ENCODE measurements at regions not wholly inside any gene's neighbourhood (a gene's known extent, or its start where the extent isn't known, plus 50 kb on each side); places are given as distances from the start of the nearest gene placed in this dataset.
"Not testable (repeated sequence)": the region's sequence is repeated elsewhere in the genome, so short reads cannot be mapped to it uniquely, and the experiment has no call there.

DNA sequence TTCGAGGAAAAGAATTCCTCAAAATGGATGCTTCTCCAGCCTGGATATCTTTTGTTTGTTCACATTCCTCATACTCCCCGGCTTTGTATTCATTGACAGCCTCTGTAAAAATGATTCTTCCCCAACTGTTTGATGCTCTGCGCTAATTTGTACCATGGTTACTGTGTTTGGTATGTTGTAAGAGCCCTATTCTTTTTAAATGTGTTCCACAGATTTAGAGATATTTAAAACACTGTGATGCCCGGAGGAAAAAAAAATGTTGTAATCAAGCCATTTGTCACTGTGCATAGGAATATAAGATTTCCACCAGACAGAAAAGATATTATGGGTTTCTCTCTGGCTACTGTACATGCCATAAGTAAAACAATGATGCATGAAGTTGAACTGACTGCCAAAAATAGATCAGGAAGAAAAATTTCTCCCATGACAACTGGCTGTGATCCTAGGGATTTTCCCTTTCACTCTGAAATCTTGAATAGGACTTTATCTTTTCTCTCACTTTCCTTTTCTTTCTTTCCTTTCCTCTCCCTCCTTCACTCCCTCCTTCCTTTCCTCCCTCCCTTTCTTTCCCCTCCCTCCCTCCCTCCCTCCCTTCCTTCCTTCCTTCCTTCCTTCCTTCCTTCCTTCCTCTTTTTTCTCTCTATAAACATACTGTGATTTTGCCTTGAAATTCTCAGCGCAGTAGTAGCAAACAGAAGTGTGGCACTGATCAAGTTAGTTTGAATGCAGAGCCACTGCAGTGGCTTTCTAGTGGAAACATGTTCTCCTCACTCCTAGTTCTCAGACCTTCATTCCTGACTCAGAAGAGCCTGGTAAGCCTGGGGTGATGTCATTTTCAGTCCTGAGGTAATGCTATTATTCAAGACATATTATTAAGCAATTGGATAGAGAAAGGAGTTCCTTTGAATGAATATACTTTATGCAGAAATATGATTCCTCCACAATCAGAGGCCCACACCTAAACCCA, 254.9 kb upstream of the TBL1XR1 start:
- H3K27ac ChIP-seq (ENCODE audit: low read depth, low read length) = no peak overlapping the region
- DNase-seq = no peak
- no peaks in the 10 kb centered on the region for H3K9me3 ChIP-seq (ENCODE audit: low read length)
- Mint-ChIP-seq H3K4me3 (no peak overlapping the region), H3K27ac (no peak overlapping the region), H3K4me1 (peaks cover 22 to 32% (median 29%) of the 10 kb centered on the region in 3 donors), H3K9me3 (no peaks in the 10 kb centered on the region), H3K27me3 (peaks cover 0 to 1% of the 10 kb centered on the region in 2 donors), H3K36me3 (no peaks in the 10 kb centered on the region)
- H3K4me3 ChIP-seq (ENCODE audit: low read length) = no peak overlapping the region
- H3K36me3 ChIP-seq (ENCODE audit: insufficient read depth, low read length) = no peaks in the 10 kb centered on the region
- ChIA-PET CTCF (no interaction called here), POLR2A (no interaction called here)
- H3K27me3 ChIP-seq (ENCODE audit: insufficient read depth, low read length, poor library complexity, severe bottlenecking) = no peaks in the 10 kb centered on the region
- peaks cover 22% of the 10 kb centered on the region for H3K4me1 ChIP-seq (ENCODE audit: insufficient read depth, low read length)

DNA sequence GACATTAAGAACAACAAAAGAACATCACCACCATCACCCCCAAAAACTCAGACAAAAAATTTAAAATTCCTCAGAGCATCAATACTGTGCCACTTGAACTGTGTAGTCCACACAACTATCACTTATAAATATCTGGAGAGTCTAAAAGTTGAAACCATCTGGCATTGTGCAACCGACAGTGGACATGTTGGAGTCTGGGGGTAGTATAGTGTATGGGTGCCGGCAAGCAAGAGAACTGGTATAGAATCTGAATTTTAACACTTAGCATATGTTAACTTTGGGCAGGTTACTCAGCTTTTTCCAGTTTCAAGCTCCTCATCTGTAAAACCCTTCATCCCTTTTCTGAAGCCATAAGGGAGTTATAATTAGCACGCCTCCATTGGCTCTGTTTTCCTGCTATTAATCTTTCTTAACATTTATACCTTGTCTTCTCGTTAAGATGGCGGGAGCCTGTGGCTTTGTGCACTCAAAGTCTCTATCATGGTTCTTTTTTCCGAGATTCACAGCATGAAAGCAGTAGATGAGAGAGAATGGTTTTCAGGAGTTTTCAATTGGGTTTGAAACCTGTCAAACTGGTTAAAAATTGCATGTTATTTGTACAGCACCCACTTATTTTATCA, 255.7 kb upstream of the TBL1XR1 start:
- H3K36me3 Mint-ChIP-seq = no peaks in the 10 kb centered on the region
- no peak overlapping the region for H3K4me3 Mint-ChIP-seq
- peaks cover 0 to 1% of the 10 kb centered on the region in 2 donors for H3K27me3 Mint-ChIP-seq
- ChIA-PET POLR2A (no interaction called here), CTCF (no interaction called here)
- no peak overlapping the region for H3K27ac ChIP-seq (ENCODE audit: low read depth, low read length)
- no peak for DNase-seq
- no peaks in the 10 kb centered on the region for H3K9me3 ChIP-seq (ENCODE audit: low read length)
- no peak overlapping the region for H3K27ac Mint-ChIP-seq
- no peak overlapping the region for H3K4me3 ChIP-seq (ENCODE audit: low read length)
- H3K4me1 ChIP-seq (ENCODE audit: insufficient read depth, low read length) = peaks cover 22% of the 10 kb centered on the region
- no peaks in the 10 kb centered on the region for H3K9me3 Mint-ChIP-seq
- no peaks in the 10 kb centered on the region for H3K27me3 ChIP-seq (ENCODE audit: insufficient read depth, low read length, poor library complexity, severe bottlenecking)
- H3K4me1 Mint-ChIP-seq = peaks cover 19 to 25% (median 24%) of the 10 kb centered on the region in 3 donors
- H3K36me3 ChIP-seq (ENCODE audit: insufficient read depth, low read length) = no peaks in the 10 kb centered on the region

- no peak for DNase-seq
- H3K4me3 ChIP-seq (ENCODE audit: low read length) = no peak overlapping the region
- no peak overlapping the region for H3K4me3 Mint-ChIP-seq
- H3K27ac Mint-ChIP-seq = no peak overlapping the region
- no peaks in the 10 kb centered on the region for H3K27me3 ChIP-seq (ENCODE audit: insufficient read depth, low read length, poor library complexity, severe bottlenecking)
- ChIA-PET POLR2A (no interaction called here), CTCF (no interaction called here)
- H3K4me1 ChIP-seq (ENCODE audit: insufficient read depth, low read length) = peaks cover 20% of the 10 kb centered on the region
- no peaks in the 10 kb centered on the region for H3K36me3 Mint-ChIP-seq
- H3K27me3 Mint-ChIP-seq = peaks cover 0 to 1% of the 10 kb centered on the region in 2 donors
- no peak overlapping the region for H3K27ac ChIP-seq (ENCODE audit: low read depth, low read length)
- no peaks in the 10 kb centered on the region for H3K9me3 Mint-ChIP-seq
- H3K4me1 Mint-ChIP-seq = peaks cover 14 to 20% (median 19%) of the 10 kb centered on the region in 3 donors
- H3K9me3 ChIP-seq (ENCODE audit: low read length) = no peaks in the 10 kb centered on the region
- H3K36me3 ChIP-seq (ENCODE audit: insufficient read depth, low read length) = no peaks in the 10 kb centered on the region
Measured at GRCh38 chr3:177453451-177453844, 256.2 kb upstream of the TBL1XR1 start.

DNA sequence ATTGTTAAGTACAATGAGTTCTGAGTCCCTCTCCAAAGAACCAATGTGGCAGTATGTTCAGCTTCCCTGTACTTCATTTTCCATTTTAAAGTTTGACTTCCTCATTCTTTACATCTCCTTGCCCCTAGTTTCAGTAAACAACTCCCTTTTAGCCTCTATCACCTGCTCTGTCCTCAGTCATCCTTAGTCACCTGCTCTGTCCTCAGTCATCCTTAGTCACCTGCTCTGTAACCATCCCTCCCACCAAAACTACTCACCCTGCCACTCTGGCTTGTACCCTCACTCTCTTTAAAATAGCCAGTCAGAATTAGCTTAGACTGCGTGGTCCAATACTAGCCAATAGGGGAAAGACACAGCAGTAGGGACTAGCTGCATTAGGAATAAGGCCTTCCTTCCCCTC, 259.9 kb upstream of the TBL1XR1 start:
- DNase-seq; H3K9me3 Mint-ChIP-seq; H3K27ac Mint-ChIP-seq; H3K4me1 Mint-ChIP-seq; POLR2A ChIA-PET; H3K27me3 ChIP-seq (ENCODE audit: insufficient read depth, low read length, poor library complexity, severe bottlenecking); H3K9me3 ChIP-seq (ENCODE audit: low read length); H3K27me3 Mint-ChIP-seq; H3K4me3 Mint-ChIP-seq; H3K4me3 ChIP-seq (ENCODE audit: low read length); H3K27ac ChIP-seq (ENCODE audit: low read depth, low read length); H3K4me1 ChIP-seq (ENCODE audit: insufficient read depth, low read length); H3K36me3 ChIP-seq (ENCODE audit: insufficient read depth, low read length); H3K36me3 Mint-ChIP-seq: not testable (repeated sequence)
- CTCF ChIA-PET = interaction anchor here (0.9 kb wide), 1 partner anchor 10 kb away, joined by 3 read pairs; no protein-coding TSS in a partner anchor

DNA sequence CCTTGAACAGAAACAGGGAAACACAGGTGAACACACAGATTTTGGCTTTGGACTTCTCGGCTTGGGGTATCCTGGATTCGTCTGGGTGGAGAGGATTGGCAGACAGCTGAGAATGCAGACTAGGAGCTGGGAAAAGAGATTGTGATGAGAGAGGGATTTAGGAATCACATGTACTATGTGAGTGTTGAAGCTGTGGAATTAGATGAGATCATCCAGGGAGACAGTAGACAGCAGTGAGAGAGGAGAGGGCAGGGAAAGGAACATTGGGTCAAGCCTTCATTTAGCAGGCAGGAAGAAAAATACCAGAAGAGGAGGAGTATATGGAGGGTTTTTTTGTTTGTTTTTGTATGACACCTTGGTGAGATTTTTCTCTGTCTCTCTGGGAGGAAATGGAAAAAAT, 262.1 kb upstream of the TBL1XR1 start:
- H3K4me1 Mint-ChIP-seq = peaks cover 0 to 5% (median 4%) of the 10 kb centered on the region in 3 donors

GRCh38 chr3:177460047-177460446, 262.8 kb upstream of the TBL1XR1 start:
- ChIA-PET CTCF (no interaction called here), POLR2A (no interaction called here)
- peaks cover 0 to 5% (median 5%) of the 10 kb centered on the region in 3 donors for H3K4me1 Mint-ChIP-seq

More for the DNA sequence above, 262.1 kb upstream of the TBL1XR1 start:
- Histone ChIP-seq H3K4me1 (ENCODE audit: insufficient read depth, low read length) (no peaks in the 10 kb centered on the region), H3K27me3 (ENCODE audit: insufficient read depth, low read length, poor library complexity, severe bottlenecking) (no peaks in the 10 kb centered on the region), H3K36me3 (ENCODE audit: insufficient read depth, low read length) (no peaks in the 10 kb centered on the region), H3K9me3 (ENCODE audit: low read length) (no peaks in the 10 kb centered on the region), H3K4me3 (ENCODE audit: low read length) (no peak overlapping the region), H3K27ac (ENCODE audit: low read depth, low read length) (no peak overlapping the region)
- no peak overlapping the region for H3K27ac Mint-ChIP-seq
- no peak overlapping the region for H3K4me3 Mint-ChIP-seq
- no peaks in the 10 kb centered on the region for H3K36me3 Mint-ChIP-seq
- H3K27me3 Mint-ChIP-seq = peaks cover 0 to 2% of the 10 kb centered on the region in 2 donors
- H3K9me3 Mint-ChIP-seq = no peaks in the 10 kb centered on the region
- DNase-seq = no peak
- ChIA-PET POLR2A (no interaction called here), CTCF (no interaction called here)

GRCh38 chr3:177461765-177462164, 264.5 kb upstream of the TBL1XR1 start:
- Histone ChIP-seq H3K4me3 (ENCODE audit: low read length) (no peak overlapping the region), H3K36me3 (ENCODE audit: insufficient read depth, low read length) (no peaks in the 10 kb centered on the region), H3K27ac (ENCODE audit: low read depth, low read length) (no peak overlapping the region), H3K27me3 (ENCODE audit: insufficient read depth, low read length, poor library complexity, severe bottlenecking) (no peaks in the 10 kb centered on the region), H3K9me3 (ENCODE audit: low read length) (no peaks in the 10 kb centered on the region), H3K4me1 (ENCODE audit: insufficient read depth, low read length) (no peaks in the 10 kb centered on the region)
- ChIA-PET CTCF (interaction anchor here (1.0 kb wide), 1 partner anchor 229 kb away, joined by 3 read pairs; no protein-coding TSS in a partner anchor), POLR2A (no interaction called here)
- Mint-ChIP-seq H3K9me3 (no peaks in the 10 kb centered on the region), H3K27ac (no peak overlapping the region), H3K36me3 (no peaks in the 10 kb centered on the region), H3K4me3 (no peak overlapping the region), H3K27me3 (peaks cover 0 to 1% of the 10 kb centered on the region in 2 donors), H3K4me1 (peaks cover 0 to 8% (median 5%) of the 10 kb centered on the region in 3 donors)
- no peak for DNase-seq

More at GRCh38 chr3:177460047-177460446, 262.8 kb upstream of the TBL1XR1 start:
- Histone ChIP-seq H3K4me1 (ENCODE audit: insufficient read depth, low read length) (no peaks in the 10 kb centered on the region), H3K27me3 (ENCODE audit: insufficient read depth, low read length, poor library complexity, severe bottlenecking) (no peaks in the 10 kb centered on the region), H3K27ac (ENCODE audit: low read depth, low read length) (no peak overlapping the region), H3K36me3 (ENCODE audit: insufficient read depth, low read length) (no peaks in the 10 kb centered on the region), H3K4me3 (ENCODE audit: low read length) (no peak overlapping the region), H3K9me3 (ENCODE audit: low read length) (no peaks in the 10 kb centered on the region)
- no peak for DNase-seq
- no peak overlapping the region for H3K27ac Mint-ChIP-seq
- peaks cover 0 to 1% of the 10 kb centered on the region in 2 donors for H3K27me3 Mint-ChIP-seq
- no peaks in the 10 kb centered on the region for H3K36me3 Mint-ChIP-seq
- H3K4me3 Mint-ChIP-seq = no peak overlapping the region
- no peaks in the 10 kb centered on the region for H3K9me3 Mint-ChIP-seq

GRCh38 chr3:177463341-177463740, 266.1 kb upstream of the TBL1XR1 start:
- H3K36me3 Mint-ChIP-seq; H3K4me3 Mint-ChIP-seq; DNase-seq; H3K36me3 ChIP-seq (ENCODE audit: insufficient read depth, low read length); H3K4me1 Mint-ChIP-seq; H3K27me3 ChIP-seq (ENCODE audit: insufficient read depth, low read length, poor library complexity, severe bottlenecking); CTCF ChIA-PET; H3K9me3 ChIP-seq (ENCODE audit: low read length); H3K27me3 Mint-ChIP-seq; H3K4me1 ChIP-seq (ENCODE audit: insufficient read depth, low read length); H3K9me3 Mint-ChIP-seq; H3K4me3 ChIP-seq (ENCODE audit: low read length); POLR2A ChIA-PET; H3K27ac ChIP-seq (ENCODE audit: low read depth, low read length); H3K27ac Mint-ChIP-seq: not testable (repeated sequence)

Measured in CD8-positive, alpha-beta memory T cell (primary cell).